GM15510 (cell line): ENCODE measurements at regions not wholly inside any gene's neighbourhood (a gene's known extent, or its start where the extent isn't known, plus 50 kb on each side); places are given as distances from the start of the nearest gene placed in this dataset.
A peak's percentile ranks its signal among the peaks of the same experiment; 100 is the strongest.

Source experiments
- POLR2A ChIP-seq: IDR thresholded peaks from 3 replicates; pipeline ENCODE4 v1.6.1; 2011; ENCODE audit warnings: borderline replicate concordance; ENCODE audit not compliant: insufficient read length; ENCODE audit errors: extremely low read depth

DNA sequence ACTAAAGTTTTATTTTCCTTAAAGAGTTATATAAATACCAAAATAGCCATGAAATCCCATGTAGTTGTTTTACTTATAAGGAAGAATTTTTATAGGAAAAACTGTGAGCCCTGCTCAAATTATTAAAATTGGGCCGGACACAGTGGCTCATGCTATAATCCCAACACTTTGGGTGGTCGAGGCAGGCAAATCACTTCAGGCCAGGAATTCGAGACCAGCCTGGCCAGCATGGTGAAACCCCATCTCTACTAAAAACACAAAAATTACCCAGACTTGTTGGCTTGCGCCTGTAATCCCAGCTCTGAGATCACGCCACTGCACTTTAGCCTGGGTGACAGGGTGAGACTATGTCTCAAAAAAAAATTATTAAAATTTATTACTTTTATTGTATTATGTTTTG lies 149.3 kb downstream of the MRPL39 start:
- no peak for TF ChIP-seq POLR2A

DNA sequence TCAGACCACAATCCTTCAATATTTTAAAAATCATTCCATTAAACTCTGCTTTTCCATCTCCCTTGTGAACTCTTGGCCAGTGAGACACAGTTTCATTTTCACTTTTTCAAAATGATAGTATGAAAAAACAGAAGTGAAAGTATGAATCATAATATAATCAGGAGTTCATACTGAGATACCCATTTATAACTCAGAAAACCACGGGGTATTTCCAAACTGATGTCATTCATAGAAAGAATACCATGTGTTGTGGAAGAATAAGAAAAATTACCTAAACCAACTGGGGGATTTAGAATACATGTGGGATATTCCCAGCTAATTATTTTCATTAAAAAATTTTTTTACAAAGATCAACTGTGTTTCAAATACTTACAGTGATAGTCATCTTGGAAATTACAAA lies 149.9 kb downstream of the MRPL39 start:
- no peak for TF ChIP-seq POLR2A

DNA sequence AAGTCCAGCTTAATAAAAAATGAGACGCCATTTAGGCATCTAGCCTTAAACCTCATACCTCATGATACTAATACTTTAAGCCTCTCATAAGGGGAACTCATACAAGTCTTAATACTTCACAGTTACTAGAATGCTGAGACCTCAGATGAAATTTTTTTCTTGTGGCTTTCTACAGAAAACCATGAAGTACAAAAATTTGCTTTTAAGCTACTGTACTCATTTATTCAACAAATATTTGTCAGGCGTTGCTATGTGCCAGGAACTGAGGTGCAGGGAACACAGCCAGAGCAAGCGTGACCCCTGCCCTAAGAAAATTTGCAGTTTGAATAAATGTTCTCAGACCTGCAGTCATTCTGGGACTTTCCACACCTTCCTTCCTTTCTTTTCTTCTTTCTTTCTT lies 150.6 kb downstream of the MRPL39 start:
- no peak for TF ChIP-seq POLR2A

DNA sequence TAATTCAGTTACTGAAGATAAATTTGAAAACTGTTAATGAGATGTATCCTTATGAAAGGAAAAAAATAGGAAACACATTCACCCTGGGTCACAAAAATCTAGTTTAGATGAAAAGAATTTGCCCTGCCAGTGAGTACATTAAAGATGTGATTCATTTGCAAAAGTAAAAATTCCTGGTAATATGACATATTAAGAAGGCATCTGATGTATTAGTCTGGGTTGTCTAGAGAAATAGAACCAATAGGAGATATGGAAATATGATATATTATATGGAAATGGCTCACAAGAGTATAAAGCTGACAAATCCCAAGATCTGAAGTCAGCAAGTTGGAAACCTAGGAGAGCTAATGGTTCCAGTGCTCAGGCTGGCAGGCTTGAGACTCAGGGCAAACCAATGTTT lies 153.8 kb downstream of the MRPL39 start:
- TF ChIP-seq POLR2A, result no peak

- no peak for TF ChIP-seq POLR2A
These were observed 157.3 kb downstream of the MRPL39 start for GRCh38 chr21:25449950-25450349.

GRCh38 chr21:25441835-25442234 lies 165.4 kb downstream of the MRPL39 start:
- no peak for TF ChIP-seq POLR2A

GRCh38 chr21:25428537-25428936 lies 178.7 kb downstream of the MRPL39 start:
- no peak for TF ChIP-seq POLR2A

DNA sequence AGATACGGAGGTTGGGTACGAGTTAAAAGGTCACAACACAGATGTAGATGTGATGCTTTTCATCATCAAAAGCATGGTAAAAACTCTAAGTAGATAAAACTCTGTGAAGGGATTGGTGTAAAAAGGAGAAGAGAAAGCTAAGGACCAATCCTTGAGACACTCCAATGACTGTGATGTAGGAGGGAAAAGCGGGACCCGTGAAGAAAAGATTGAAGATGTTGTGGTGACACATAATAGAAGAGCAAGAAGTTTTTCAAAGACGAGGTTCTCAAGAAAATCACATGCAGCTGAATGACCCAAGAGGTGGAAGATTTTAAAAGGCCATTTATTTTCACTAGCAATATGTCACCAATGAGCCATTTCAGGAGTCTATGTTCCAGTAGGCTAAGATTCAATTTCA lies 179.5 kb downstream of the MRPL39 start:
- no peak for TF ChIP-seq POLR2A

DNA sequence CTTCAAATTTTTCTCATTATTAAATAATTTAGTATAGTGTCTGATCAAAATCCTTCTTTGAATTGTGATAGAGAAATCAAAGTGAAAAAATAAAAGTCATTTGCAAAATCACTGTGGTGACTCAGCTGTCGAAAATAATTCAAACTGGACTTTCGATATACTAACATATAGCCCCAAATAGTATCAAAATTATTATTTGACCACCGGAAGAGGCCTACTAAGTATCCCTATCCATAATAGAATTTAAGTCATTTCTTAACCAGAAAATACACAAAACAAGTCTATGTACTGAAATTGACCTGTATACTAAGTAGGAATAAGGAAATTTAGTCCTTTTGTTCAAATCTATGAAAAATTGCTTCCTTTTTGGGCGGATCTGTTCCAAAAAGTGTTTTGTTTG lies 180.7 kb downstream of the MRPL39 start:
- no peak for TF ChIP-seq POLR2A

GRCh38 chr21:25425156-25425555 lies 182.1 kb downstream of the MRPL39 start:
- TF ChIP-seq POLR2A, result no peak

DNA sequence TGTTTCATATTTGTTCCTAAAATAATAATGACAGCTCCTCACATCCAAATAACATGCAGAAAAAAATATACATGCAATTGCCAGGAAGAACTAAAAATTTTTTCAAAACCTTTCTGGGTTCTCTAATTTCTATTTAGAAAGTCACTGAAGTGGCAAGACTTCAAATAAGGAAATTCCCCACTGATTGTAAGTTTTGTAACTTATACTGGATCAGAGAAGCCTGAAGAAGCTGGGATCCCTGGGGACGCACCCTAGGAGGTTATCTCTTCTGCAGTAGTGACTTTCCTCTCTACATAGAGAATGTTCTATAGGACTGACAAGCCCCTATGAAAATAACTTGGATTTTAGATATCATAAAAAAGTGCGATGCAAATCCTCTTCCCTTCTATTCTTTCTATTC lies 182.6 kb downstream of the MRPL39 start:
- no peak for TF ChIP-seq POLR2A

GRCh38 chr21:25424048-25424447 lies 183.2 kb downstream of the MRPL39 start:
- no peak for TF ChIP-seq POLR2A

DNA sequence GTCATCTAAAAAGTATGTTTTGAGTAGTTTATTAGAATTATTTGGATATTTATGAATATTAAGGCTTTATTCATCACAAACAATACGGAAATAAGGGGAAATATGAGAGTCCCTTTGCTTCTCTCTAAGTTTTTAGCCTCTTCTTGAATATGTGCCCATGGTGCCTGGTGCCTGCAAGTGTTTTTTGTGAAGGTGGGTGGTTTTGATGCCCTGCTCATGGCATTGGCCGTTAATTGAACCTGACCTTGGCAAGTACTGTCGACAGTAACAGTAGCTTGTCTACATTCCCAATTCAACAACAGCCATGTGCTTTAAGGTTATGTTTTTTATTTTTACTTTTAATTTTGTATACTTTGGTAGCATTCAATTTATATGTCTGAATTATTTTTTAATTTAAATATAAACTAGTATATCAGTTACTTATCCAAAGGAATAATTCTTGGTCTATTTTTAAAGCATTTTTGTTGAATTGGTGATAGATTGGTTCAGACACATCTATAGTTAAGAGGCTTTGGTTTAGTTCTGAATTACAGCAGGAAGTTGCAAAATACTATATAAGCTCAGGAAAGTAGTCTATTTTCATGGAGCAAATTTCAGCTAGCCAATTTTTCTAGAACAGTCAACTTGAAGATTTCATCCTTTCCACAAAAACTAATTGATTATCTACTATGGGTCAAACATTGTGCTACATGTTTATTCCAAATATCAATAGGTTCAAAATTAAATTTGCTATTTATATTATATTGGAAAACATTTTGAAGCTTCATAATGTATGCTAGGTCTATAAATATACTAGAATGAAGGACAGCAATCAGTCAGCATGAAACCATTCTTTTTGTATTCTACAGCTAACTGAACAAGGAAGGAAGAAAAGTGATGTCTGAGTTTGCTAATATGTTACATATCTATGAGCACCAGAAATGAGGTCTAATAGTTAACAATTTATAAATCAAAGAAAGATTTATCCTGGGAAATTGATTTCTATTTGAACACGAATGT lies 184.4 kb downstream of the MRPL39 start:
- no peak for TF ChIP-seq POLR2A

DNA sequence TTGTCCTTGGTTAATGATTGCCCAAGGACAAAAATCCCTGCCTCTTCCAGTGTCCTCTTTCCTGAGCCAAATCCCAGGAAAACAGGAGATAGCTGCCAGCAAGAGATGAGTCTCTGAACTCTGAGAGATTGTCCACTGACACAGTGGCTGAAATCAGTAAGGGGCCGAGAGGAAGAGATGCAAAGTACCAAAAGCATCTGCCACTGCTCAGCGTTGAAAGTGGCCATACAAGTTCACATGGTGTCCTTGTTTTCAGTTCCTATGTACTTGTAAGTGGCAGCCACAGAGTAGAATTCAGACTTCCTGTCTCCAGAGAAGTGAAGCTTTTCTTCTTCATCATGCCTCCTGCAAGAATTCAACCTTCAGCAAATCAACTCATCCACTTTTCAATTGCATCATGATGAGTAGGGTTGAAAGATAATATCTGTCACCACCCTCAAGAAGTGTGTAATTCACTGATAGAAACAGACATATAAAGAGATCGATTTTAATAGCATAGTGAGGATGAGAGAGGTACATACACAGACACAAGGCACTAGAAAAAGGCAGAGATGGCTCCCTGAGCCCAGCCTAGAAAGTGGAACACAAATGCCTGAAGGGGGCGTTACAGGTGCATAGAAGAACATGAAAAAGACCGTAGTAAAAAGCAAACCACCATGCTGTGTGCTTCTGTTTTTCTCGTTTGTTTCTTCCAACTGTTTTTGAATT lies 185.8 kb downstream of the MRPL39 start:
- peak; percentile 16 for TF ChIP-seq POLR2A

DNA sequence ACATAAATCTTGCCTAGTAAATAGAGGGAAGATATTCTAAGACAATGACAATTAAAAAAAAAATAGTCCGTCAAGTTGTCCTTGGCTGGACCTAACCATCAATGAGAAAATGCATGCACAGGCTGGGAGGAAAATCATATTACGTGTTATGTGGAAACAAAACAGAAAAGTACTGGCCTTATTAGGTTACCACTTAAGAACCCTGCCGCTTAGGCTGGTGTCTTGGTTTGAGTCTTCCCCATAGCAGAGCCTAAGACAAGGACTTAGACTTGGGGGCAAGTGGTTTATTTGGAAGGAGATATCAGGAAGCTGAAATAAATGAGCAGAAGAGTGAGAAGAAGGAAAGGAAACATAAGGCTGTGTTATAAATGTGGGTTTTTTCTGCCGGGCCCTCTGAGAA lies 186.4 kb downstream of the MRPL39 start:
- no peak for TF ChIP-seq POLR2A

GRCh38 chr21:25416669-25417068 lies 190.6 kb downstream of the MRPL39 start:
- no peak for TF ChIP-seq POLR2A
